Naive thymus-derived CD4-positive, alpha-beta T cell (primary cell): ENCODE measurements at regions not wholly inside any gene's neighbourhood (a gene's known extent, or its start where the extent isn't known, plus 50 kb on each side); places are given as distances from the start of the nearest gene placed in this dataset.
A peak's percentile ranks its signal among the peaks of the same experiment; 100 is the strongest.

Experiments used
- ATAC-seq: fragments of 150-1000 bp; cut with Tn5 transposase; 2 replicates; pipeline ENCODE4 v1.10.0; 2021; ENCODE audit warnings: mild to moderate bottlenecking, moderate library complexity
- CTCF ChIA-PET: fragments of 350-600 bp; sonication (Branson Sonifier 250); formaldehyde crosslinking; loops from one replicate; lab custom pipeline; 2021; ENCODE audit warnings: antibody characterized with exemption; lab: Charles Lee
- POLR2A ChIA-PET: fragments of 350-600 bp; sonication (Branson Sonifier 250); formaldehyde crosslinking; loops from one replicate; lab custom pipeline; 2021; ENCODE audit warnings: antibody characterized with exemption, inconsistent platforms; lab: Charles Lee
- DNase-seq, 9 donors: peaks; one replicate each; pipeline versions ENCODE4 v3.0.0 to v3.0.0-alpha.2; 2020 to 2022; ENCODE audit warnings: mixed read lengths in 1 of 9
- H3K27ac ChIP-seq: one replicate; pipeline ENCODE4 v1.7.0; 2013; ENCODE audit warnings: mild to moderate bottlenecking, low read depth, low read length, moderate library complexity
- H3K27me3 ChIP-seq, 2 donors: one replicate each; pipeline ENCODE4 v1.7.0; 2013; ENCODE audit warnings: low read length in 2 of 2, mild to moderate bottlenecking in 2 of 2, moderate library complexity in 2 of 2; ENCODE audit not compliant: control insufficient read depth in 2 of 2, insufficient read depth in 2 of 2
- H3K36me3 ChIP-seq, 3 experiments: 1 replicate in 2 of 3; 2 replicates in 1 of 3; pipeline ENCODE4 v1.7.0; 2013; ENCODE audit warnings: low read length in 3 of 3, mild to moderate bottlenecking in 3 of 3, moderate library complexity in 1 of 3; ENCODE audit not compliant: insufficient read depth in 3 of 3, control insufficient read depth in 2 of 3
- H3K4me1 ChIP-seq, 2 donors: one replicate each; pipeline ENCODE4 v1.7.0; 2013; ENCODE audit warnings: low read length in 2 of 2, mild to moderate bottlenecking in 2 of 2, moderate library complexity in 1 of 2; ENCODE audit not compliant: control insufficient read depth in 2 of 2, insufficient read depth in 2 of 2
- H3K4me3 ChIP-seq: 2 replicates; pipeline ENCODE4 v1.7.0; 2013; ENCODE audit warnings: mild to moderate bottlenecking, low read length
- H3K9me3 ChIP-seq, 3 experiments: 1 replicate in 2 of 3; 2 replicates in 1 of 3; pipeline ENCODE4 v1.7.0; 2013; ENCODE audit warnings: low read length in 3 of 3; ENCODE audit not compliant: control insufficient read depth in 2 of 3
- H3K27ac Mint-ChIP-seq, 9 donors: one replicate each; pipeline ENCODE4 v1.8.0; 2020 to 2022; ENCODE audit warnings: mixed read lengths in 9 of 9, mild to moderate bottlenecking in 8 of 9, moderate library complexity in 5 of 9, inconsistent platforms in 2 of 9
- H3K27me3 Mint-ChIP-seq, 5 donors: one replicate each; pipeline ENCODE4 v1.8.0; 2021 to 2022; ENCODE audit warnings: mixed read lengths in 5 of 5, mild to moderate bottlenecking in 1 of 5
- H3K36me3 Mint-ChIP-seq, 5 donors: one replicate each; pipeline ENCODE4 v1.8.0; 2020 to 2022; ENCODE audit warnings: mixed read lengths in 5 of 5, mild to moderate bottlenecking in 3 of 5, inconsistent platforms in 1 of 5
- H3K4me1 Mint-ChIP-seq, 7 donors: one replicate each; pipeline ENCODE4 v1.8.0; 2020 to 2022; ENCODE audit warnings: mixed read lengths in 7 of 7, mild to moderate bottlenecking in 3 of 7, inconsistent platforms in 1 of 7
- H3K4me3 Mint-ChIP-seq, 10 donors: one replicate each; pipeline ENCODE4 v1.8.0; 2020 to 2022; ENCODE audit warnings: mild to moderate bottlenecking in 10 of 10, mixed read lengths in 10 of 10, moderate library complexity in 6 of 10, inconsistent platforms in 2 of 10
- H3K9me3 Mint-ChIP-seq, 11 donors: one replicate each; pipeline ENCODE4 v1.8.0; 2020 to 2022; ENCODE audit warnings: mixed read lengths in 11 of 11, mild to moderate bottlenecking in 4 of 11, inconsistent platforms in 1 of 11, moderate library complexity in 1 of 11
- intact Hi-C, 2 donors: fragments of 100-400 bp; cut with micrococcal nuclease; formaldehyde crosslinking; loops; one replicate each; pipeline ENCODE4 v1.15.1; 2023

GRCh38 chr12:107326237-107326636, 232.9 kb upstream of the CRY1 start:
- Histone ChIP-seq H3K36me3 (no peaks in the 10 kb centered on the region), H3K4me1 (peaks cover 10 to 31% of the 10 kb centered on the region in 2 donors), H3K27me3 (no peaks in the 10 kb centered on the region), H3K4me3 (no peak overlapping the region), H3K9me3 (no peaks in the 10 kb centered on the region), H3K27ac (no peak overlapping the region)
- POLR2A ChIA-PET = interaction anchor here (0.6 to 1.0 kb wide), 3 partner anchors 14 to 1316 kb away, joined by 3 read pairs; no protein-coding TSS in a partner anchor
- Mint-ChIP-seq H3K9me3 (peaks cover 0 to under 1% (median 0%) of the 10 kb centered on the region in 11 donors), H3K4me1 (peaks cover 51 to 93% (median 87%) of the 10 kb centered on the region in 7 donors), H3K27ac (peak overlapping the region in 4 of 9 donors; percentile 8 to 81 (median 42)), H3K36me3 (peaks cover 0 to 16% (median 0%) of the 10 kb centered on the region in 5 donors), H3K4me3 (no peak overlapping the region), H3K27me3 (no peaks in the 10 kb centered on the region)
- CTCF ChIA-PET = interaction anchor here (1.4 kb wide), 1 partner anchor 76 kb away, joined by 6 read pairs; no protein-coding TSS in a partner anchor
- no peak for DNase-seq
- ATAC-seq = no peak
- intact Hi-C loops = no loop called here

GRCh38 chr12:107327651-107328182, 234.4 kb upstream of the CRY1 start:
- Mint-ChIP-seq H3K4me1 (peaks cover 48 to 91% (median 85%) of the 10 kb centered on the region in 7 donors), H3K27ac (peak overlapping the region in 4 of 9 donors; percentile 1 to 35 (median 8)), H3K4me3 (no peak overlapping the region), H3K9me3 (no peaks in the 10 kb centered on the region), H3K27me3 (no peaks in the 10 kb centered on the region), H3K36me3 (peaks cover 0 to 18% (median 0%) of the 10 kb centered on the region in 5 donors)
- no peaks in the 10 kb centered on the region for H3K36me3 ChIP-seq
- peaks cover 3 to 16% of the 10 kb centered on the region in 2 donors for H3K4me1 ChIP-seq
- no peak overlapping the region for H3K27ac ChIP-seq
- DNase-seq (no peak), ATAC-seq (no peak)
- intact Hi-C loops = no loop called here
- CTCF ChIA-PET = interaction anchor here (0.9 to 1.4 kb wide), 2 partner anchors 28 to 45 kb away, joined by 3 to 4 read pairs; no protein-coding TSS in a partner anchor
- no peaks in the 10 kb centered on the region for H3K9me3 ChIP-seq
- no peaks in the 10 kb centered on the region for H3K27me3 ChIP-seq
- POLR2A ChIA-PET = interaction anchor here (1.0 to 1.7 kb wide), 3 partner anchors 8 to 67 kb away, joined by 3 to 5 read pairs (median 4); no protein-coding TSS in a partner anchor
- no peak overlapping the region for H3K4me3 ChIP-seq

- ATAC-seq = peak; percentile 71
- Histone ChIP-seq H3K4me3 (no peak overlapping the region), H3K36me3 (no peaks in the 10 kb centered on the region), H3K27ac (no peak overlapping the region), H3K4me1 (peaks cover 3 to 12% of the 10 kb centered on the region in 2 donors), H3K27me3 (no peaks in the 10 kb centered on the region), H3K9me3 (no peaks in the 10 kb centered on the region)
- H3K36me3 Mint-ChIP-seq = peaks cover 0 to 21% (median 0%) of the 10 kb centered on the region in 5 donors
- peak overlapping the region in 1 of 10 donors; percentile 18 for H3K4me3 Mint-ChIP-seq
- no peaks in the 10 kb centered on the region for H3K9me3 Mint-ChIP-seq
- CTCF ChIA-PET = interaction anchor here (1.4 kb wide), 1 partner anchor 44 kb away, joined by 4 read pairs; no protein-coding TSS in a partner anchor
- H3K27ac Mint-ChIP-seq = peak overlapping the region in 4 of 9 donors; percentile 24 to 66 (median 41)
- POLR2A ChIA-PET = interaction anchor here (1.1 to 1.7 kb wide), 2 partner anchors 8 to 44 kb away, joined by 4 to 5 read pairs; no protein-coding TSS in a partner anchor
- H3K4me1 Mint-ChIP-seq = peaks cover 45 to 92% (median 82%) of the 10 kb centered on the region in 7 donors
- no peaks in the 10 kb centered on the region for H3K27me3 Mint-ChIP-seq
- intact Hi-C loops = loop anchor here in 1 of 2 donors (1.0 kb wide), 1 partner anchor 7 kb away; no protein-coding TSS in a partner anchor
- peak in 1 of 9 donors; percentile 26 for DNase-seq
These were observed 235.2 kb upstream of the CRY1 start for GRCh38 chr12:107328442-107329133.

- Histone ChIP-seq H3K27me3 (no peaks in the 10 kb centered on the region), H3K4me3 (no peak overlapping the region), H3K27ac (no peak overlapping the region), H3K36me3 (no peaks in the 10 kb centered on the region), H3K4me1 (peaks cover 3 to 12% of the 10 kb centered on the region in 2 donors), H3K9me3 (no peaks in the 10 kb centered on the region)
- no peak for DNase-seq
- peak; percentile 51 for ATAC-seq
- H3K27me3 Mint-ChIP-seq = no peaks in the 10 kb centered on the region
- peaks cover 0 to 29% (median 0%) of the 10 kb centered on the region in 5 donors for H3K36me3 Mint-ChIP-seq
- intact Hi-C loops = loop anchor here in 1 of 2 donors (1.0 kb wide), 1 partner anchor 8 kb away; no protein-coding TSS in a partner anchor
- CTCF ChIA-PET = interaction anchor here (1.0 kb wide), 2 partner anchors 8 to 280 kb away, joined by 3 to 4 read pairs; no protein-coding TSS in a partner anchor
- peak overlapping the region in 8 of 10 donors; percentile 0 to 73 (median 17) for H3K4me3 Mint-ChIP-seq
- POLR2A ChIA-PET = interaction anchor here (1.1 to 1.2 kb wide), 2 partner anchors 10 to 15 kb away, joined by 4 read pairs; no protein-coding TSS in a partner anchor
- peak overlapping the region in 8 of 9 donors; percentile 32 to 80 (median 56) for H3K27ac Mint-ChIP-seq
- H3K4me1 Mint-ChIP-seq = peaks cover 51 to 92% (median 84%) of the 10 kb centered on the region in 7 donors
- peaks cover 0 to 5% (median 0%) of the 10 kb centered on the region in 11 donors for H3K9me3 Mint-ChIP-seq
These were observed 236.4 kb upstream of the CRY1 start for GRCh38 chr12:107329569-107330324.

- Histone ChIP-seq H3K36me3 (no peaks in the 10 kb centered on the region), H3K27ac (no peak overlapping the region), H3K4me1 (peaks cover 3 to 12% of the 10 kb centered on the region in 2 donors), H3K4me3 (no peak overlapping the region), H3K27me3 (no peaks in the 10 kb centered on the region), H3K9me3 (no peaks in the 10 kb centered on the region)
- Mint-ChIP-seq H3K4me1 (peaks cover 53 to 94% (median 87%) of the 10 kb centered on the region in 7 donors), H3K4me3 (peak overlapping the region in 8 of 10 donors; percentile 3 to 56 (median 22)), H3K27me3 (no peaks in the 10 kb centered on the region), H3K27ac (peak overlapping the region; percentile 12 to 86 (median 53)), H3K36me3 (peaks cover 0 to 32% (median 3%) of the 10 kb centered on the region in 5 donors), H3K9me3 (peaks cover 0 to 5% (median 0%) of the 10 kb centered on the region in 11 donors)
- ChIA-PET POLR2A (interaction anchor here (0.6 to 1.7 kb wide), 2 partner anchors 11 to 148 kb away, joined by 6 to 7 read pairs; no protein-coding TSS in a partner anchor), CTCF (interaction anchor here (1.3 kb wide), 1 partner anchor 16 kb away, joined by 4 read pairs; no protein-coding TSS in a partner anchor)
- peak in 3 of 9 donors; percentile 19 to 42 (median 28) for DNase-seq
- ATAC-seq = peak; percentile 37
- intact Hi-C loops = no loop called here
These were observed 237.6 kb upstream of the CRY1 start for GRCh38 chr12:107330831-107331431.
